ENCODE measurements at regions not wholly inside any gene's neighbourhood (a gene's known extent, or its start where the extent isn't known, plus 50 kb on each side); places are given as distances from the start of the nearest gene placed in this dataset.

- Histone ChIP-seq H2AFZ (ENCODE audit: low read length) (no peak overlapping the region), H3K36me3 (ENCODE audit: control insufficient read depth, insufficient read depth, low read length) (no peaks in the 10 kb centered on the region), H3K9me3 (ENCODE audit: control insufficient read depth, insufficient read depth, low read depth, low read length) (no peaks in the 10 kb centered on the region), H3K4me3 (replicated peaks in 1 of 4; ENCODE audit: control extremely low read depth in 1 of 4, insufficient read depth in 1 of 4, low read depth in 3 of 4, low read length in 4 of 4) (no peak overlapping the region), H3K4me1 (ENCODE audit: control insufficient read depth, extremely low read depth, insufficient read depth, low read length) (no peaks in the 10 kb centered on the region), H3K27me3 (ENCODE audit: control insufficient read depth, insufficient read depth, low read length) (no peaks in the 10 kb centered on the region), H3K9ac (ENCODE audit: insufficient read depth, low read length) (no peak overlapping the region), H3K79me2 (ENCODE audit: control insufficient read depth, insufficient read depth, low read length) (no peaks in the 10 kb centered on the region), H3K27ac (ENCODE audit: insufficient read depth, low read length) (no peak overlapping the region), H3K4me2 (ENCODE audit: extremely low read depth, insufficient read depth, low read length) (no peak overlapping the region), H4K20me1 (ENCODE audit: control insufficient read depth, extremely low read depth, insufficient read depth, low read length) (no peaks in the 10 kb centered on the region)
- TF ChIP-seq EZH2 (IDR thresholded peaks at IDR 0.05; ENCODE audit: low read length, missing control alignments) (no peak), CTCF (conservative IDR thresholded peaks at IDR 0.05 in 1 of 2, IDR thresholded peaks at IDR 0.05 in 1 of 2; ENCODE audit: low read depth in 1 of 2, low read length in 2 of 2) (no peak)
- no peak for DNase-seq (ENCODE audit: low read depth in 2 of 2)
Measured at GRCh38 chr3:135451037-135451785, 514.3 kb upstream of the PPP2R3A start.

- Histone ChIP-seq H3K79me2 (ENCODE audit: control insufficient read depth, insufficient read depth, low read length) (no peaks in the 10 kb centered on the region), H3K9me3 (ENCODE audit: control insufficient read depth, insufficient read depth, low read depth, low read length) (no peaks in the 10 kb centered on the region), H4K20me1 (ENCODE audit: control insufficient read depth, extremely low read depth, insufficient read depth, low read length) (no peaks in the 10 kb centered on the region), H3K4me2 (ENCODE audit: extremely low read depth, insufficient read depth, low read length) (no peak overlapping the region), H3K4me3 (replicated peaks in 1 of 4; ENCODE audit: control extremely low read depth in 1 of 4, insufficient read depth in 1 of 4, low read depth in 3 of 4, low read length in 4 of 4) (no peak overlapping the region), H3K4me1 (ENCODE audit: control insufficient read depth, extremely low read depth, insufficient read depth, low read length) (no peaks in the 10 kb centered on the region), H2AFZ (ENCODE audit: low read length) (no peak overlapping the region), H3K9ac (ENCODE audit: insufficient read depth, low read length) (no peak overlapping the region), H3K36me3 (ENCODE audit: control insufficient read depth, insufficient read depth, low read length) (no peaks in the 10 kb centered on the region), H3K27me3 (ENCODE audit: control insufficient read depth, insufficient read depth, low read length) (no peaks in the 10 kb centered on the region), H3K27ac (ENCODE audit: insufficient read depth, low read length) (no peak overlapping the region)
- TF ChIP-seq EZH2 (IDR thresholded peaks at IDR 0.05; ENCODE audit: low read length, missing control alignments): no peak
- no peak for TF ChIP-seq CTCF (conservative IDR thresholded peaks at IDR 0.05 in 1 of 2, IDR thresholded peaks at IDR 0.05 in 1 of 2; ENCODE audit: low read depth in 1 of 2, low read length in 2 of 2)
- no peak for DNase-seq (ENCODE audit: low read depth in 2 of 2)
Measured at GRCh38 chr3:135452881-135453280, 512.6 kb upstream of the PPP2R3A start.

DNA sequence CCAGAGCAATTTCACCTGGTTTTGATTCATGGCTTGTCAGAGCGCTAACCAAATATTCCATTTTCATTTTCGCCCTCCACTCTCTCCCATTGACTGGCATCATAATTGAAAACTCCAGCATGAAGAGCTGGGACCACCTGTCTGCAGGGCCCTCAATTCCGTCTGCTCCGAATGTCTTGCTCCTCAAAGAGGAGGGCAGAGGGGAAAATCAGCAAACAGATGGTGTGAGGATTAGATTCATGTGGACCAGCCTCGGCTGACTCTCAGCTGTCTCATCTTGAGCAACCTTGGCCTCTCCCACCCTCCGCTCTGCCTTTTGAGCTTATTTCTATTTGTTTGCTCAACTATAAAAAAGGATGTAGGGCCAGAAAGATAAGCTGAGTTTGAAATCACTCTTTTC lies 512.2 kb upstream of the PPP2R3A start:
- DNase-seq (ENCODE audit: low read depth in 2 of 2): no peak
- H3K9me3 ChIP-seq (ENCODE audit: control insufficient read depth, insufficient read depth, low read depth, low read length): no peaks in the 10 kb centered on the region
- H3K27me3 ChIP-seq (ENCODE audit: control insufficient read depth, insufficient read depth, low read length): no peaks in the 10 kb centered on the region
- no peaks in the 10 kb centered on the region for H3K4me1 ChIP-seq (ENCODE audit: control insufficient read depth, extremely low read depth, insufficient read depth, low read length)
- H3K4me2 ChIP-seq (ENCODE audit: extremely low read depth, insufficient read depth, low read length): no peak overlapping the region
- H3K79me2 ChIP-seq (ENCODE audit: control insufficient read depth, insufficient read depth, low read length): no peaks in the 10 kb centered on the region
- H4K20me1 ChIP-seq (ENCODE audit: control insufficient read depth, extremely low read depth, insufficient read depth, low read length): no peaks in the 10 kb centered on the region
- no peak overlapping the region for H3K27ac ChIP-seq (ENCODE audit: insufficient read depth, low read length)
- H3K4me3 ChIP-seq (replicated peaks in 1 of 4; ENCODE audit: control extremely low read depth in 1 of 4, insufficient read depth in 1 of 4, low read depth in 3 of 4, low read length in 4 of 4): no peak overlapping the region
- H3K36me3 ChIP-seq (ENCODE audit: control insufficient read depth, insufficient read depth, low read length): no peaks in the 10 kb centered on the region
- no peak overlapping the region for H3K9ac ChIP-seq (ENCODE audit: insufficient read depth, low read length)
- H2AFZ ChIP-seq (ENCODE audit: low read length): no peak overlapping the region
- TF ChIP-seq CTCF (conservative IDR thresholded peaks at IDR 0.05 in 1 of 2, IDR thresholded peaks at IDR 0.05 in 1 of 2; ENCODE audit: low read depth in 1 of 2, low read length in 2 of 2) (no peak), EZH2 (IDR thresholded peaks at IDR 0.05; ENCODE audit: low read length, missing control alignments) (no peak)
